GM12864 (cell line): ENCODE measurements at regions not wholly inside any gene's neighbourhood (a gene's known extent, or its start where the extent isn't known, plus 50 kb on each side); places are given as distances from the start of the nearest gene placed in this dataset.

Experiments used
- DNase-seq: peaks from one replicate; pipeline ENCODE4 v3.0.0-alpha.2; 2011; ENCODE audit warnings: low read depth
- H3K4me3 ChIP-seq: 2 replicates; pipeline ENCODE4 v1.5.1; 2011; ENCODE audit warnings: mild to moderate bottlenecking, low read depth, low read length, control low read depth
- CTCF ChIP-seq: IDR thresholded peaks from 2 replicates; pipeline ENCODE4 v1.5.1; 2011; ENCODE audit warnings: low read depth, mild to moderate bottlenecking, moderate library complexity, low read length, control low read depth, inconsistent platforms; ENCODE audit errors: missing control alignments

- no peak overlapping the region for H3K4me3 ChIP-seq
- no peak for DNase-seq
- TF ChIP-seq CTCF = no peak
Observed at GRCh38 chr2:21486445-21486844, 362.7 kb downstream of the TDRD15 start.

- TF ChIP-seq CTCF = no peak
- no peak overlapping the region for H3K4me3 ChIP-seq
- DNase-seq = no peak
Observed at GRCh38 chr2:21489080-21489479, 365.3 kb downstream of the TDRD15 start.

- TF ChIP-seq CTCF = no peak
- H3K4me3 ChIP-seq = no peak overlapping the region
- DNase-seq = no peak
Observed at GRCh38 chr2:21498016-21498415, 374.2 kb downstream of the TDRD15 start.

- no peak for TF ChIP-seq CTCF
- H3K4me3 ChIP-seq = no peak overlapping the region
- DNase-seq = no peak
Observed at GRCh38 chr2:21500401-21500945, 376.7 kb downstream of the TDRD15 start.

GRCh38 chr2:21501376-21502027 lies 377.7 kb downstream of the TDRD15 start:
- TF ChIP-seq CTCF = no peak
- H3K4me3 ChIP-seq = no peak overlapping the region
- no peak for DNase-seq

GRCh38 chr2:21515903-21516302 lies 392.1 kb downstream of the TDRD15 start:
- no peak overlapping the region for H3K4me3 ChIP-seq
- DNase-seq = no peak
- no peak for TF ChIP-seq CTCF

GRCh38 chr2:21519412-21519811 lies 395.6 kb downstream of the TDRD15 start:
- no peak overlapping the region for H3K4me3 ChIP-seq
- no peak for TF ChIP-seq CTCF
- DNase-seq = no peak
